ENCODE measurements at regions not wholly inside any gene's neighbourhood (a gene's known extent, or its start where the extent isn't known, plus 50 kb on each side); places are given as distances from the start of the nearest gene placed in this dataset.

DNA sequence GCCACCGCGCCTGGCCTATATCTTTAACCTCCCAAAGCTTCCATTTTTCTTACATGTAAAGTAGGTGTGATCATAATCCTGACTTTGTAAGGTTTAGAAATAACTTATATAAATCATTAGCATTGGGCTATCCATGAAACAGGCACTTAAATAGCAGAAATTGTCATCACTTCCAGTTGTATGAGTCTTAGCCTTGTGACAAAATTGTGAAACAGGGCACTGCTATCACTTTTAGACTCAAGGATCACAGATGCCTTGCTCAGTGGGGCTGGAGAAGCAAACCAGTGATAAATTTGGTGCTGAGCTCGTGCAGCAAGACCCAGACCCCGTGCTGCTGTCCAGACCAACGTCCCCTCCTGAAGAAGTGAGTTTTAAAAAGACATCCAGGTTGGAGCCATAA, 209.7 kb downstream of the KATNAL1 start (continued):
- TF ChIP-seq ETS1 (conservative IDR thresholded peaks at IDR 0.05; ENCODE audit: control insufficient read depth, low read depth, low read length) (no peak), ZNF280A (IDR thresholded peaks at IDR 0.05; ENCODE audit: low read depth, partially characterized antibody) (no peak), ZNF253 (CRISPR knock-in tag; conservative IDR thresholded peaks at IDR 0.05) (no peak)

DNA sequence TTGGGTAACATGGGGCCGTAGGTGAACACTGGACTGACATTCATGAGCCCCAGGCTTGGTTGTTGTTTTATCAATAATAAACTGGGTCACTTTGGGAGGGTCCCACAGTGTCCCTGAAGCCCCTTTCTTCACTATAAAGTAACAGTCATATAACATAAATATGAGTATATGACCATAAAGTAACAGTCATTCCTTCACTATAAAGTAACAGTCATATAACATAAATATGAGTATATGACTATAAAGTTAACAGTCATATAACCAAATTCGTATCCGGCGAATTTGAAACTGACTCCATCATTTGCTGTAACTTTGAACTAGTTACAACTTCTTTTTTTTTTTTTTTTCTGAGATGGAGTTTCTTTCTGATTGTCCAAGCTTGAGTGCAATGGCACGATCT, 210.3 kb downstream of the KATNAL1 start:
- intact Hi-C loops (cut with micrococcal nuclease), result no loop called here
- ATAC-seq, result no peak
- H3K79me2 ChIP-seq (ENCODE audit: control insufficient read depth, insufficient read depth, low read length), result no peaks in the 10 kb centered on the region
- ChIA-PET POLR2A (no interaction called here), CTCF (ENCODE audit: low intra/inter-chr PET ratio) (no interaction called here)
- H3K9me3 ChIP-seq (replicated peaks; ENCODE audit: control insufficient read depth, insufficient read depth, low read depth, low read length), result no peaks in the 10 kb centered on the region
- peaks cover 4 to 19% of the 10 kb centered on the region in 2 experiments; a peak in 3 of 5 replicates for H3K27me3 ChIP-seq (ENCODE audit: control insufficient read depth in 2 of 2, insufficient read depth in 2 of 2, low read length in 2 of 2)
- H3K36me3 ChIP-seq (ENCODE audit: control insufficient read depth, insufficient read depth, low read length), result no peaks in the 10 kb centered on the region
- 5% methylated on average over 4 of the region's 5 CpGs for WGBS (ENCODE audit: insufficient coverage, low coverage, missing lambda C conversion rate)
- TF ChIP-seq ELK3 (CRISPR knock-in tag; IDR thresholded peaks at IDR 0.05), result no peak
- TF ChIP-seq EP300 (IDR thresholded peaks at IDR 0.05; ENCODE audit: low read length), result no peak
- TF ChIP-seq ZZZ3 (IDR thresholded peaks at IDR 0.05), result no peak
- TF ChIP-seq HDAC8 (tag; IDR thresholded peaks at IDR 0.05), result no peak
- no peak for TF ChIP-seq ZNF696 (CRISPR knock-in tag; conservative IDR thresholded peaks at IDR 0.05)
- no peak for TF ChIP-seq SAFB2 (IDR thresholded peaks at IDR 0.05; ENCODE audit: borderline replicate concordance, low read depth, low read length, severe bottlenecking)
- TF ChIP-seq ZNF644 (tag; IDR thresholded peaks at IDR 0.05; ENCODE audit: low read depth), result no peak
- no peak for TF ChIP-seq POLR2AphosphoS5 (IDR thresholded peaks at IDR 0.05; ENCODE audit: control insufficient read depth, insufficient read depth, low read depth, low read length)
- no peak for TF ChIP-seq ZC3H11A (IDR thresholded peaks at IDR 0.05; ENCODE audit: low read depth, low read length)
- no peak for TF ChIP-seq GABPA (tag; conservative IDR thresholded peaks at IDR 0.05; ENCODE audit: low read depth)
- TF ChIP-seq ZSCAN29 (IDR thresholded peaks at IDR 0.05), result no peak
- no peak for TF ChIP-seq SNIP1 (IDR thresholded peaks at IDR 0.05; ENCODE audit: low read depth)
- TF ChIP-seq TSC22D4 (tag; IDR thresholded peaks at IDR 0.05), result no peak
- TF ChIP-seq ZSCAN32 (CRISPR knock-in tag; IDR thresholded peaks at IDR 0.05), result no peak
- TF ChIP-seq NFRKB (IDR thresholded peaks at IDR 0.05; ENCODE audit: low read depth), result no peak
- TF ChIP-seq, protein P1, sequence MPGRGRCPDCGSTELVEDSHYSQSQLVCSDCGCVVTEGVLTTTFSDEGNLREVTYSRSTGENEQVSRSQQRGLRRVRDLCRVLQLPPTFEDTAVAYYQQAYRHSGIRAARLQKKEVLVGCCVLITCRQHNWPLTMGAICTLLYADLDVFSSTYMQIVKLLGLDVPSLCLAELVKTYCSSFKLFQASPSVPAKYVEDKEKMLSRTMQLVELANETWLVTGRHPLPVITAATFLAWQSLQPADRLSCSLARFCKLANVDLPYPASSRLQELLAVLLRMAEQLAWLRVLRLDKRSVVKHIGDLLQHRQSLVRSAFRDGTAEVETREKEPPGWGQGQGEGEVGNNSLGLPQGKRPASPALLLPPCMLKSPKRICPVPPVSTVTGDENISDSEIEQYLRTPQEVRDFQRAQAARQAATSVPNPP (IDR thresholded peaks at IDR 0.05; ENCODE audit: borderline replicate concordance, insufficient read depth, insufficient read length), result no peak
- H3K9me1 ChIP-seq (ENCODE audit: control insufficient read depth, insufficient read depth, low read length), result no peaks in the 10 kb centered on the region
- H3K4me1 ChIP-seq (replicated peaks in 1 of 2; ENCODE audit: control insufficient read depth in 2 of 2, insufficient read depth in 2 of 2, low read length in 2 of 2), result no peaks in the 10 kb centered on the region
- BruUV-seq (replicated peaks), result no TSS peak
- H3K9ac ChIP-seq (ENCODE audit: insufficient read depth in 1 of 2, low read depth in 2 of 2, low read length in 2 of 2), result no peak overlapping the region
- no peaks in the 10 kb centered on the region for H4K20me1 ChIP-seq (replicated peaks; ENCODE audit: control insufficient read depth, insufficient read depth, low read length)
- no peak overlapping the region for H2AFZ ChIP-seq (ENCODE audit: low read depth, low read length)
- no peak overlapping the region for H3K27ac ChIP-seq (ENCODE audit: extremely low read depth, low read depth, low read length)
- no peak for FAIRE-seq
- H3K4me3 ChIP-seq, result no peak overlapping the region
- DNase-seq (ENCODE audit: extremely low read depth in 1 of 4, low spot score in 3 of 4), result no peak
- no peak overlapping the region for H3K4me2 ChIP-seq (ENCODE audit: insufficient read depth, low read length)
- in situ Hi-C loops (cut with MboI), result no loop called here
